Kidney (tissue), 13 donors: ENCODE measurements at regions not wholly inside any gene's neighbourhood (a gene's known extent, or its start where the extent isn't known, plus 50 kb on each side); places are given as distances from the start of the nearest gene placed in this dataset.
"Not testable (repeated sequence)": the region's sequence is repeated elsewhere in the genome, so short reads cannot be mapped to it uniquely, and the experiment has no call there.

Experiments
- DNase-seq, 5 donors: peaks; one replicate each; pipeline ENCODE4 v3.0.0-alpha.2; 2013 to 2020
- FAIRE-seq: peaks from 2 replicates; lab custom pipeline; 2012; peaks lifted over from hg19 to GRCh38; lab: Jason Lieb, UNC
- H3K27ac ChIP-seq, 2 donors: one replicate each; pipeline ENCODE4 v1.7.0; 2013; ENCODE audit warnings: low read depth in 2 of 2, low read length in 2 of 2, inconsistent platforms in 1 of 2
- H3K27me3 ChIP-seq: one replicate; pipeline ENCODE4 v1.7.1; 2013; ENCODE audit warnings: low read length, inconsistent platforms; ENCODE audit not compliant: control insufficient read depth, insufficient read depth
- H3K36me3 ChIP-seq, 3 donors: one replicate each; pipeline versions ENCODE4 v1.7.0 to v1.7.1; 2013; ENCODE audit warnings: low read length in 3 of 3, control low read depth in 1 of 3, inconsistent platforms in 1 of 3; ENCODE audit not compliant: insufficient read depth in 3 of 3, control insufficient read depth in 2 of 3
- H3K4me1 ChIP-seq, 3 donors: one replicate each; pipeline versions ENCODE4 v1.7.0 to v1.7.1; 2013; ENCODE audit warnings: low read length in 3 of 3, inconsistent platforms in 1 of 3, low read depth in 1 of 3; ENCODE audit not compliant: control insufficient read depth in 2 of 3, insufficient read depth in 2 of 3
- H3K4me3 ChIP-seq, 3 donors: one replicate each; pipeline versions ENCODE4 v1.7.0 to v1.8.1; 2013; ENCODE audit warnings: low read length in 3 of 3, control low read depth in 1 of 3, inconsistent platforms in 1 of 3
- H3K9ac ChIP-seq, 3 donors: one replicate each; pipeline versions ENCODE4 v1.7.0 to v1.7.1; 2013; ENCODE audit warnings: low read length in 3 of 3, control low read depth in 1 of 3, inconsistent platforms in 1 of 3
- H3K9me3 ChIP-seq, 3 donors: one replicate each; pipeline versions ENCODE4 v1.7.0 to v1.7.1; 2013; ENCODE audit warnings: low read length in 3 of 3, control low read depth in 1 of 3, inconsistent platforms in 1 of 3; ENCODE audit not compliant: control insufficient read depth in 2 of 3, insufficient read depth in 1 of 3
- intact Hi-C: fragments of 100-400 bp; cut with DNase I; formaldehyde crosslinking; loops from one replicate; pipeline ENCODE4 v1.11.1; 2022
- TF ChIP-seq, protein P1 (sequence below): IDR thresholded peaks from 3 replicates; pipeline ENCODE4 v1.5.1; 2012; ENCODE audit warnings: mild to moderate bottlenecking, moderate library complexity, borderline replicate concordance; ENCODE audit not compliant: insufficient read depth; ENCODE audit errors: extremely low read depth
- donor health status: control.
- donor health status: control.
- donor health status: control.
- donor health status: control.
- donor health status: control.
- donor health status: DM: yes; HTN: yes; CAD: no.
- donor health status: Normal renal cell carcinoma (clear cell type).

DNA sequence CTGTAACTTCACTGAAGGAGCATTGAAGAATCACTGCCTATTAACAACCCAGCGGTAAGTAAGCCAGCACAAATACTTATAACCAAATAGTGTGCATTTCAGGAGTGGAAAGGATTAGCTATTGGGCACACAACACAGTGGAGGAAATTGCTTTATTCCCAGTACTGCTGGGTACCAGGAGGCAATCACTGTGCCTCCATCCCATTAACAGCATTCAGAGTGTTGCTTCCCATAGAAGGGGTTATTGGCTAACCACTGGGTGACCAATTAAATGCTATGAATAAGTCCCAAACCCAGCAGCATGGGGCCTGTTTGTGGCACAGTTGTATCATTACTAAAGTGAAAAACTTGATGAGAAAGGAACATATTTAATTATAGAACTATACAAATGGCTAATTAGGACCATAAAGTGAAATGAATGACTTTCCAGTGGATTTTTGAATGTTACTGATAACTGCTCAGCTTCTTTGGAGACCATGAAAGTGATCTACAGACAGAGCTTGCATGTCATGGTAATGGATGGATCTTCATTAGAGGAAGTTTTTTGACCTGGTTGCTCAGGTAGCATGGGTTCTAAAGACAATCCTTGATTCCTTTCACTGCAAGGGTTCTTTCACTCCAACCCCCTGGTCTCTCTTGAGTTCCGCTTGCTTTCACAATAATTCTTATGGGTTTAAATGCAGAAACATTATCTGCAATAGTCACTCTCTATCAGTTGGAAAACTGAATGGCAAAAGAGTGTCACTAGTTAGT, 413.3 kb upstream of the RORB start:
- Histone ChIP-seq H3K27me3 (no peaks in the 10 kb centered on the region), H3K4me1 (no peaks in the 10 kb centered on the region), H3K27ac (no peak overlapping the region), H3K9me3 (peaks cover 0 to 1% (median 0%) of the 10 kb centered on the region in 3 donors), H3K9ac (no peak overlapping the region), H3K4me3 (no peak overlapping the region), H3K36me3 (no peaks in the 10 kb centered on the region)
- DNase-seq: no peak
- intact Hi-C loops: no loop called here
- FAIRE-seq: no peak
- TF ChIP-seq, protein P1, sequence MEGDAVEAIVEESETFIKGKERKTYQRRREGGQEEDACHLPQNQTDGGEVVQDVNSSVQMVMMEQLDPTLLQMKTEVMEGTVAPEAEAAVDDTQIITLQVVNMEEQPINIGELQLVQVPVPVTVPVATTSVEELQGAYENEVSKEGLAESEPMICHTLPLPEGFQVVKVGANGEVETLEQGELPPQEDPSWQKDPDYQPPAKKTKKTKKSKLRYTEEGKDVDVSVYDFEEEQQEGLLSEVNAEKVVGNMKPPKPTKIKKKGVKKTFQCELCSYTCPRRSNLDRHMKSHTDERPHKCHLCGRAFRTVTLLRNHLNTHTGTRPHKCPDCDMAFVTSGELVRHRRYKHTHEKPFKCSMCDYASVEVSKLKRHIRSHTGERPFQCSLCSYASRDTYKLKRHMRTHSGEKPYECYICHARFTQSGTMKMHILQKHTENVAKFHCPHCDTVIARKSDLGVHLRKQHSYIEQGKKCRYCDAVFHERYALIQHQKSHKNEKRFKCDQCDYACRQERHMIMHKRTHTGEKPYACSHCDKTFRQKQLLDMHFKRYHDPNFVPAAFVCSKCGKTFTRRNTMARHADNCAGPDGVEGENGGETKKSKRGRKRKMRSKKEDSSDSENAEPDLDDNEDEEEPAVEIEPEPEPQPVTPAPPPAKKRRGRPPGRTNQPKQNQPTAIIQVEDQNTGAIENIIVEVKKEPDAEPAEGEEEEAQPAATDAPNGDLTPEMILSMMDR: no peak

DNA sequence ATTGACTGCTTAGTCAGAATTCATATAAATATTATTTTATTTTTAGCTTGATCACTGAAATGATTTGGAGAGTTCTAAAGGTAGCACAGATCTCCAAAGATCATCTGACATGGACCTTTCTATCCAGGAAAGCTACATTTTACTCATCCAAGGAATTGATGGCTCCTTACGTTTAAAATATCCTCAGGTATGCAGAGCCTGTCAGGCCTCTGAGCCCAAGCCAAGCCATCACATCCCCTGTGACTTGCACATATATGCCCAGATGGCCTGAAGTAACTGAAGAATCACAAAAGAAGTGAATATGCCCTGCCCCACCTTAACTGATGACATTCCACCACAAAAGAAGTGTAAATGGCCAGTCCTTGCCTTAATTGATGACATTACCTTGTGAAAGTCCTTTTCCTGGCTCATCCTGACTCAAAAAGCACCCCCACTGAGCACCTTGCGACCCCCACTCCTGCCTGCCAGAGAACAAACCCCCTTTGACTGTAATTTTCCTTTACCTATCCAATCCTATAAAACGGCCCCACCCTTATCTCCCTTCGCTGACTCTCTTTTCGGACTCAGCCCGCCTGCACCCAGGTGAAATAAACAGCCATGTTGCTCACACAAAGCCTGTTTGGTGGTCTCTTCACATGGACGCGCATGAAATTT, 411.6 kb upstream of the RORB start:
- H3K27me3 ChIP-seq, H3K9me3 ChIP-seq, H3K4me3 ChIP-seq, intact Hi-C loops, H3K27ac ChIP-seq, H3K36me3 ChIP-seq, DNase-seq, H3K4me1 ChIP-seq, FAIRE-seq, H3K9ac ChIP-seq: not testable (repeated sequence)

DNA sequence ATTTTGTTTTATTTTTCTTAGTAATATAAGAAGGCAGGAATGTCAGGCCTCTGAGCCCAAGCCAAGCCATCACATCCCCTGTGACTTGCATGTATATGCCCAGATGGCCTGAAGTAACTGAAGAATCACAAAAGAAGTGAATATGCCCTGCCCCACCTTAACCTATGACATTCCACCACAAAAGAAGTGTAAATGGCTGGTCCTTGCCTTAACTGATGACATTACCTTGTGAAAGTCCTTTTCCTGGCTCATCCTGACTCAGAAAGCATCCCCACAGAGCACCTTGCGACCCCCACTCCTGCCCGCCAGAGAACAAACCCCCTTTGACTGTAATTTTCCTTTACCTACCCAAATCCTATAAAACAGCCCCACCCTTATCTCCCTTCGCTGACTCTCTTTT, 406.2 kb upstream of the RORB start:
- H3K4me3 ChIP-seq, H3K9me3 ChIP-seq, DNase-seq, H3K27me3 ChIP-seq, H3K9ac ChIP-seq, H3K36me3 ChIP-seq, FAIRE-seq, H3K4me1 ChIP-seq, intact Hi-C loops, H3K27ac ChIP-seq: not testable (repeated sequence)

DNA sequence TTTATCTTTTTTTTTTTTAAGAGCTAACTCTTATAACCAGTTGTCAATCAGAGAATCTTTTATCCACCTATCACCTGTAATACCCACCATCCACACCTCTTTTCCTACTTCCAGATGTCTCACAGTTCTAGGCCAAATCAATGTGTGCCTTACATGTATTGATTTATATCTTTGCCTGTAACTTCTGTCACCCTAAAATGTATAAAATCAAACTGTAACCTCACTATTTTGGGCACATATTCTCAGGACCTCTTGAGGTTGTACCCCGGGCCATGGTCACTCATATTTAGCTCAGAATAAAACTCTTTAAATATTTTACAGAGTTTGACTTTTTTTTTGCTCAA, 404.7 kb upstream of the RORB start:
- H3K4me1 ChIP-seq: no peaks in the 10 kb centered on the region
- intact Hi-C loops: no loop called here
- no peaks in the 10 kb centered on the region for H3K27me3 ChIP-seq
- H3K9me3 ChIP-seq: no peaks in the 10 kb centered on the region
- H3K27ac ChIP-seq: no peak overlapping the region
- no peak overlapping the region for H3K9ac ChIP-seq
- FAIRE-seq (no peak), DNase-seq (no peak)
- no peaks in the 10 kb centered on the region for H3K36me3 ChIP-seq
- no peak overlapping the region for H3K4me3 ChIP-seq
- TF ChIP-seq, protein P1: no peak

DNA sequence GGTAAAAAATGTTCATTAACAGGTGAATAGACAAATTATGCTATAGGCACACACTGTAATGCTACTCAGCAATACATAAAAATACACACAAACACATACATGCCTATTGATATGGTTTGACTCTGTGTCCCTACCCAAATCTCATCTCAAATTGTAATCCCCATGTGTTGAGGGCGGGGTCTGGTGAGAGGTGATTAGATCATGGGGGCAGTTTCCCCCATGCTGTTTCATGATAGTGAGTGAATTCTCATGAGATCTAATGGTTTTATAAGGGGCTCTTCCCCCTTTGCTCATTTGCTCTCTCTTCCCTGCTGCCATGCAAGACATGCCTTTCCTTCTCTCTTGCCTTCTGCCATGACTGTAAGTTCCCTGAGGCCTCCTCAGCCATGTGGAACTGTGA, 403.1 kb upstream of the RORB start:
- not testable (repeated sequence) for FAIRE-seq

More for the DNA sequence above, 403.1 kb upstream of the RORB start:
- H3K4me3 ChIP-seq, H3K27ac ChIP-seq, H3K36me3 ChIP-seq, H3K4me1 ChIP-seq, intact Hi-C loops, DNase-seq, H3K9me3 ChIP-seq, H3K9ac ChIP-seq, H3K27me3 ChIP-seq: not testable (repeated sequence)
